GM13977 (cell line): ENCODE measurements at regions not wholly inside any gene's neighbourhood (a gene's known extent, or its start where the extent isn't known, plus 50 kb on each side); places are given as distances from the start of the nearest gene placed in this dataset.

ENCODE experiments used
- DNase-seq: peaks from one replicate; pipeline ENCODE4 v3.0.0; 2012; ENCODE audit warnings: low spot score
- in situ Hi-C: fragments of 300-500 bp; cut with MboI; formaldehyde crosslinking; loops from one replicate; pipeline ENCODE4 v1.12.0; 2022; ENCODE audit warnings: low sequenced_read_pairs, low pct_unique_long_range_greater_than_20kb, mixed read lengths, inconsistent platforms; ENCODE audit not compliant: unreplicated experiment
- TF ChIP-seq, protein P1 (sequence below): IDR thresholded peaks from 2 replicates; pipeline ENCODE4 v1.5.1; 2012; ENCODE audit warnings: mild to moderate bottlenecking, control low read depth; ENCODE audit not compliant: insufficient read depth; ENCODE audit errors: extremely low read depth, missing control alignments

DNA sequence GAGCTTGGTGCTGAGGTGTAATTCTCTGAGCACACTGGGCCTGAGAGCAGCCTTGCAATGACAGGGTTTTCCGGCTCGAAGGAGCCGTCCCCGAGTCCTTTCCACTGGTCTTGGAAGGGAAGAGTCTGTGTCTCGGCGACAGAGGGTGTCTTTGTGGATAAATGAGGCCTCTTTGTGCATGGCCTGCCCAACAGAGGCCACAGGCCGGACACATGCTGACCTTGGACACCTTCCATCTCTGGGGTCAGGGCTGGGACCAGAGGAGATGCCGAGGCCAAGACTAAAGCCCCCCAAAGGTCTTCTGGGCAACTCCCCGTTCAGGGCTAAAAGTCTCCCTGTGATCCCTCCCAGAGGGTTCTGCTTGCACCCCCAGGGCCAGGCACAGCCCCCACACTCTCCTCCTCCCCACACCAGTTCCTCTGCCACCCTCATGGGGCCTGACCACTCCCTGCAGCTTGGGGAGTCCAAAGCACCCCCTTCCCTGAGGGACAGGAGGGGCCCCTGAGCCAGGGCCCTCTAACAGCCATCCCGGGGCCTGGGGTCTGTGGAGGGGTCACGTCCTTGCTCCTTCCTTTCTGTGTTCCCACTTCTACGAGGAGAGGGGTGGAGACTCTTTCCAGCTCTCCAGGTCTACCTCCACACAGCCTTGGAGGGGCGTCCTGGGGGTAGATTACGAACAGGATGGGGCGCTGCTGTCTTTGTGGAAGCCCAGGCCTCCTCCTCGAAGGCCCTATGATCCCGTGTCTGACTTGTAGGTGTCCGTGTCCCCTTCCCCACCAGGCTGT is 130.6 kb upstream of the FAM20C start:
- in situ Hi-C loops: no loop called here
- TF ChIP-seq, protein P1, sequence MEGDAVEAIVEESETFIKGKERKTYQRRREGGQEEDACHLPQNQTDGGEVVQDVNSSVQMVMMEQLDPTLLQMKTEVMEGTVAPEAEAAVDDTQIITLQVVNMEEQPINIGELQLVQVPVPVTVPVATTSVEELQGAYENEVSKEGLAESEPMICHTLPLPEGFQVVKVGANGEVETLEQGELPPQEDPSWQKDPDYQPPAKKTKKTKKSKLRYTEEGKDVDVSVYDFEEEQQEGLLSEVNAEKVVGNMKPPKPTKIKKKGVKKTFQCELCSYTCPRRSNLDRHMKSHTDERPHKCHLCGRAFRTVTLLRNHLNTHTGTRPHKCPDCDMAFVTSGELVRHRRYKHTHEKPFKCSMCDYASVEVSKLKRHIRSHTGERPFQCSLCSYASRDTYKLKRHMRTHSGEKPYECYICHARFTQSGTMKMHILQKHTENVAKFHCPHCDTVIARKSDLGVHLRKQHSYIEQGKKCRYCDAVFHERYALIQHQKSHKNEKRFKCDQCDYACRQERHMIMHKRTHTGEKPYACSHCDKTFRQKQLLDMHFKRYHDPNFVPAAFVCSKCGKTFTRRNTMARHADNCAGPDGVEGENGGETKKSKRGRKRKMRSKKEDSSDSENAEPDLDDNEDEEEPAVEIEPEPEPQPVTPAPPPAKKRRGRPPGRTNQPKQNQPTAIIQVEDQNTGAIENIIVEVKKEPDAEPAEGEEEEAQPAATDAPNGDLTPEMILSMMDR: no peak
- DNase-seq: no peak

DNA sequence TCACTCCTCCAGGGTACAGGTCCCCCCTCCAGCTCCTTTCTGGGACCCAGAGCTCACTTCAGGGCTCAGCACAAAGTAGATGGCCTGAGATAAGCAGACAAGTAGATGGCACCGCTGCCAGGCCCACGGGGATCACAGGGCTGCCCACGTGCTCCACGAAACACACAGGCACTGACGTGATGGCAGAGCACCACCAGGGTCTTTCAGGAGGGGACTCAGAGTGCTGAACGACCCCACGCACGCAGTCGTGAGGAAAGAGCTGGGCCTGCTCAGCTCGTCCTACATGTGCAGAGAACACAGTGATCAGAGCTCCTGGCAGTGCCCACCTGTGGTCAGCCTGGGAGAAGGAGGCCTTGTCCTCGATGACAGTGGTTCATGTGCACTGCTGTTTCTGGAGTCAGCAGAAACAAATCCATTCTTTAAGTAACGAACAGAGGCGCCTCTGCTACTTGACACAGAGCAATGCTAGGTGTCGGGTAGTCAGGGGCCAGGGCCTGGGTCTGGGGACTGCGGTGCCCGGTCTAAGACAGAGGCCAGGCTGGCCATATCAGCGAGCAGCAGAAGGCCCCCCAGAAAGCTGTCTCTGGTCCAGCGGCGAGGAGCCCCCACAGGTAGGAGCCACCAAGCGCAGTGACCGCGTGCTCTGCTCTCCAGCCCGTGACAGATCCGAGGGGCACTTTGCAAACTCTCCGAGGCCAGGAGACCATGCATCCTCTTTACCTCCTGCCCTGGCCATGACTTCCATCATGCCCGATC is 129.8 kb upstream of the FAM20C start:
- in situ Hi-C loops: no loop called here
- no peak for DNase-seq
- TF ChIP-seq, protein P1: no peak

DNA sequence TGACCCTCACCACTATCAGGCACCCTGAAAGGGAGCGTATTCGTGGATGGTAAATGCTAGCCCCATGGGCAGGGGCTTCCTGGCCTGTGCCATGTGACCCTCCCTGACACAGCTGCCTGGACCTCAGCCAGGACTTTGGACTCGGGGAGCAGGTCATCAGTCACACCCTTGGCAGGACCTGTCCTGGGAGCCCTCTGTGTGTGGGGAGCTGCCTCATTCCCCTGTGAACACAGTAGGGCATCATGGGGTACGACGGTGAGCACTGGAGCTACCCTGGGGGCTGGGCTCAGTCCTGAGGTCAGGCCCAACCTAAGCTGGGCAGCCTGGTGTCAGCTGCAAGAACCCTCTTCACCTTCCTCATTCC is 129.3 kb upstream of the FAM20C start:
- in situ Hi-C loops: no loop called here
- DNase-seq: no peak
- TF ChIP-seq, protein P1: no peak

DNA sequence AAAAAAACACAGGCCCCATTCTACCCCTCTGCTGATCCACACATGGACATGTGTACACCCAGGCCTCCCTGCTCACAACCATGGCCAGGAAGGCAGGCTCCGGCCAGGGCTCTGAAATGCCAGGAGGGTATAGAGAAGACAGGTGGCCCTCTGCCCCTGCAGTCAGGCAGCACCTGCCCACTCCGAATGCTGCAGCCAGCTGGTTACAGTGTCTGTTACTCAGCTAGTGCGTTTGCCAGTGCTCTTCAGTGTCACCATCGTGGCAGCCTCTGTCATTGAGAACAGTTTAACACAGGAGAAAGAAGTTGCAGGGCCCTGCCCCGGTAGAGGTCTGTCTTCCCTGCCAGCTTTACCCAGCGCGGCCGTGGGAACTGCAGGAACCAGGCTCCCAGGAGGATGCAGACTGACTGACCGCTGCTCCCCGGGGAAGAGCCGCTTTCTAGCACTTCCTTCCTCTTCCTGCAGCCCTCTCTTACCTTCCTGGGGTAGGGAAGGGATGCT is 128.8 kb upstream of the FAM20C start:
- in situ Hi-C loops: no loop called here
- no peak for DNase-seq
- TF ChIP-seq, protein P1: no peak

DNA sequence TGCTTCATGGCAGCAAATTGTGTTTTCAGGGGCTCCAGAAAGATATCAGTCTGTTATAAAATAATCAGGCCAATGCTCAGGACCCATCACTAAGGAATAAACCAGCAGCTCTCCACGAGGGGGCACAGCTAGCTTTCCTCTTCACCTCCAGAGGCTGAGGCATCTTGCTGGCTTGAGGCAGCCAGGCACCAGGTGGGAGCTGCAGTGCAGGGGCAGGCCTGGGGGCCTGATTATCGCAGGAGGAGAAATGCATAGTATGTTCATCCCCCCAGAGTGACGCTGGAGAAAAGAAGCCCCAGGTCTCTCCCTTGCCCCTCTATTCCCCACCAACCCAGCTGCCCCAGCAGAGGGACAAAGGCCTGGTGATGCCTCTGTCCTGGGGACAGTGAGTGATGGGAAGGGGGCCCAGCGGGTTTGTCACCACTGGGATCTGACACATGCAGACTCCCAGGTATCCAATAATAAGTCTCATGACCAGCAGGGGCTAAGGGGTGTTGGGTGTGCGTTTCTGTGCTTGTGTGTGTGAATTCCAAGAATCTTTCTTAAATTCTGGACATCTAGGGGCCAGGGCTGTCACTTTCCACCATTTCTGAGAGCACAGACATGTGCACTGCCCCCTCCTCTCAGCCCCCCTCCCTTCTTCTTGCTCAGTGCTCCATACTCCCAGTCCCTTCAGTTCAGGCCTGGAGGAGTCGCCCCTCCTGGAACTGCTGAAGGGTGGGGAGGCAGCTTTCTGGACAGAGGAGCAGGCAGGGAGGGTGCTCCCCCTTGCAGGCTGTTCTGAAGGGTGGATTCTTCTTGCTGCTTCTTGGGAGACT is 128.1 kb upstream of the FAM20C start:
- TF ChIP-seq, protein P1: peak; percentile 44
- no peak for DNase-seq
- in situ Hi-C loops: no loop called here

DNA sequence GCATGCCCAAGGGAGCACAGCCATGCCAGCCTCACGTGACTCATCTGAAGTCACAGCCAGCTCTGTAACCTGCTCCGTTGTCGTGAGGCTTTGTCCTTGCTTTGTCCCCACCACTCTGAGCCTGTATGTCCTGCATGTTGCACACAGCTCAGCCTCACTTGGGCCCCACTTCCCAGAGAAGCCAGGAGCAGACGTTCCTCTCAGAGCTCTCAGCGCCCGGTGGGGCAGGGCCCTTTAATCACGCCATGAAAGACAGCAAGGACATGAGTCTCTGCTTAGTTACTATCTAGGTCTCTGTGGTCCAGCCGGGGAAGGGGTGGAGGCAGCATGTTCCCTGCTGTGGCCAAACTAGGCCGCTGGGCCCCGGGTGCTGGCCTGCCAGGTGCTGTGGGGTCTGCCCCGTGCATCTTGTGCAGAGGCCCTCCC is 127.4 kb upstream of the FAM20C start:
- in situ Hi-C loops: no loop called here
- TF ChIP-seq, protein P1: no peak
- DNase-seq: no peak
